HAP-1 (cell line): ENCODE measurements at regions not wholly inside any gene's neighbourhood (a gene's known extent, or its start where the extent isn't known, plus 50 kb on each side); places are given as distances from the start of the nearest gene placed in this dataset.
A peak's percentile ranks its signal among the peaks of the same experiment; 100 is the strongest.

Experiments
- DNase-seq, 2 experiments: peaks; one replicate each; pipeline ENCODE4 v3.0.0-alpha.2; 2016 to 2020; ENCODE audit warnings: low spot score in 2 of 2
- H3K27me3 ChIP-seq: fragments of 250-450 bp; sonication (Bioruptor Pico); 2 replicates; pipeline ENCODE4 v1.5.1; 2020; ENCODE audit warnings: low read depth, mild to moderate bottlenecking, moderate library complexity
- H3K36me3 ChIP-seq: fragments of 250-450 bp; sonication (Bioruptor Pico); replicated peaks from 2 replicates; pipeline ENCODE4 v1.5.1; 2020; ENCODE audit warnings: mild to moderate bottlenecking
- H3K4me1 ChIP-seq: fragments of 250-450 bp; sonication (Bioruptor Pico); 2 replicates; pipeline ENCODE4 v1.5.1; 2020; ENCODE audit warnings: mild to moderate bottlenecking
- H3K4me3 ChIP-seq: fragments of 250-450 bp; sonication (Bioruptor Pico); 2 replicates; pipeline ENCODE4 v1.5.1; 2020; ENCODE audit warnings: mild to moderate bottlenecking, moderate library complexity
- H3K9me3 ChIP-seq: fragments of 250-450 bp; sonication (Bioruptor Pico); 2 replicates; pipeline ENCODE4 v1.5.1; 2020; ENCODE audit warnings: mild to moderate bottlenecking, moderate library complexity
- in situ Hi-C: fragments of 300-500 bp; cut with MboI; formaldehyde crosslinking; loops from 3 replicates; pipeline ENCODE4 v1.14.3; 2020; ENCODE audit warnings: low sequenced_read_pairs, inconsistent platforms, mixed read lengths

DNA sequence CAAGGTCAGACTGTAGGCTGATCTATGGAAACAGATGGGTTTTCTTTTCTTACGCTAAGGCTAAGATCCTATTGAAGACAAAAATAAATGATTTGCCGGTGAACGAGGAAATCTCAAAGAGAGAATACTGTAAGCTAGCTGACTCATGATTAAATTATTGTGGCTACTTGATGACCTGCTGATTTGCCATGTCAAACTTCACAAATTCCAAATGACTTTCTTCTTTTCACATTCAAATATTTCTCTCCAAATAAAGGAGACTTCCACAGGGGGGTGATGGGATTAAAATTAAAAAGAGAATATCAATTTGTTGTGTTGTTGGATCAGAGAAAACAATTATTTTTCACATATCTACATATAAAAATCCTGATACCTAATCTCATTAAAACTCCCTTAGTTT is 860.6 kb upstream of the ZWINT start:
- Histone ChIP-seq H3K9me3 (no peaks in the 10 kb centered on the region), H3K4me3 (peak overlapping the region; percentile 9), H3K36me3 (no peaks in the 10 kb centered on the region), H3K4me1 (peaks cover 30% of the 10 kb centered on the region), H3K27me3 (no peaks in the 10 kb centered on the region)
- in situ Hi-C loops, result no loop called here
- peak in 1 of 2 experiments; percentile 72 for DNase-seq

DNA sequence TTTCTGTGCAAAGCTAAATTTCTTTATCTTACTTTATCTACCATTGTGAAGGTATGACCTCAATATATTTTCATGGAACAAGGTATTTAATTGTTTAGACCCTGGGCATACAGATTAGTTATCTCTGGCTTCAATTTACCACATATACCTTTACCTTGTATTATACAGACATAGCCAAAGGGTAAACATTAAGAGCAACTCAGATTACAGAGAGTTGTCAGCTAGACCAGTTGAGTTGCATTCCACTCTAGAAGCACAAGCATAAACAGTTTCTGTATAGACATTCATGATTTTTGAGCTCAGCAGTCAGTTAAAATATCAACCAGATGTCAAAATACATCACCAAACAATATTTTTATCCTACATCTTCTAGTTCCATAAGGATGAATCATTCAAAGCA is 857.3 kb upstream of the ZWINT start:
- no peaks in the 10 kb centered on the region for H3K36me3 ChIP-seq
- H3K4me1 ChIP-seq, result peaks cover 10% of the 10 kb centered on the region
- in situ Hi-C loops, result no loop called here
- DNase-seq, result no peak
- H3K4me3 ChIP-seq, result no peak overlapping the region
- no peaks in the 10 kb centered on the region for H3K9me3 ChIP-seq
- H3K27me3 ChIP-seq, result no peaks in the 10 kb centered on the region

GRCh38 chr10:57202356-57202755 is 841.3 kb upstream of the ZWINT start:
- no peaks in the 10 kb centered on the region for H3K27me3 ChIP-seq
- H3K9me3 ChIP-seq, result no peaks in the 10 kb centered on the region; the same call in 1 of the 2 replicates
- no peak overlapping the region for H3K4me3 ChIP-seq
- in situ Hi-C loops, result no loop called here
- peaks cover 12% of the 10 kb centered on the region for H3K4me1 ChIP-seq
- H3K36me3 ChIP-seq, result no peaks in the 10 kb centered on the region
- DNase-seq, result no peak

- Histone ChIP-seq H3K4me1 (peaks cover 5% of the 10 kb centered on the region; the same call in 1 of the 2 replicates), H3K9me3 (no peaks in the 10 kb centered on the region), H3K4me3 (no peak overlapping the region), H3K36me3 (no peaks in the 10 kb centered on the region), H3K27me3 (no peaks in the 10 kb centered on the region)
- peak in 1 of 2 experiments; percentile 18 for DNase-seq
- in situ Hi-C loops, result no loop called here
Observed at GRCh38 chr10:57188846-57189245, 827.8 kb upstream of the ZWINT start.

- Histone ChIP-seq H3K27me3 (no peaks in the 10 kb centered on the region), H3K4me1 (peaks cover 5% of the 10 kb centered on the region; the same call in 1 of the 2 replicates), H3K4me3 (no peak overlapping the region), H3K36me3 (no peaks in the 10 kb centered on the region), H3K9me3 (no peaks in the 10 kb centered on the region)
- in situ Hi-C loops, result no loop called here
- no peak for DNase-seq
Observed at GRCh38 chr10:57186201-57186600, 825.1 kb upstream of the ZWINT start.

DNA sequence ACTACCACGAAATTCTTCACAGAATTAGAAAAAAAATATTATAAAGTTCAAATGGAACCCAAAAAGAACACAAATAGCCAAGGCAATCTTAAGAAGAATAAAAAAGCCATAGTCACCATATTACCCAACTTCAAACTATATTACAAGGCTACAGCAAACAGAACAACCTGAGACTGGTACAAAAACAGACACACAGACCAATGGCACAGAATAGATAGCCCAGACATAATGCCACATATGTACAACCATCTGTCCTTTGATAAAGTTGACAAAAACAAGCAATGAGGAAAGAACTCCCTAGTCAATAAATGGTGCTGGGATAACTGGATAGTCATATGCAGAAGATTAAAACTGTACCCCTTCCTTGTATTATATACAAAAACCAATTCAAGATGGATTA is 808.5 kb upstream of the ZWINT start:
- Histone ChIP-seq H3K4me1 (peaks cover 30% of the 10 kb centered on the region), H3K4me3 (no peak overlapping the region), H3K27me3 (no peaks in the 10 kb centered on the region), H3K36me3 (no peaks in the 10 kb centered on the region), H3K9me3 (no peaks in the 10 kb centered on the region; the same call in none of the 2 replicates)
- in situ Hi-C loops, result no loop called here
- DNase-seq, result no peak

GRCh38 chr10:57168611-57169240 is 807.7 kb upstream of the ZWINT start:
- Histone ChIP-seq H3K4me1 (peaks cover 30% of the 10 kb centered on the region), H3K27me3 (no peaks in the 10 kb centered on the region)

DNA sequence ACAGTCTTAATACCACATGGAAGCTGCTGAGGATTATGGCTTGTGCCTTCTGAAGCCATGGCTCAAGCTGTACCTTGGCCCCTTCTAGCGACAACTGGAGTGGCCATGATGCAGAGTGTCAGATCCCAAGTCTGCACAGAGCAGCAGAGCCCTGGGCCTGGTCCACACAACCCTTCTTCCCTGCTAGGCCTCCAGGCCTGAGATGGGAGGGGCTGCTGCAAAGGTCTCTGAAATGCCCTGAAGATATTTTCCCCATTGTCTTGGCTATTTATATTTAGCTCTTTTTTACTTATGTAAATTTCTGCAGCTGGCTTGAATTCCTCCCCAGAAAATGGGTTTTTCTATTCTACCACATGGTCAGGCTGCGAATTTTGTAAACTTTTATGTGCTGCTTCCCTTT is 804.6 kb upstream of the ZWINT start:
- Histone ChIP-seq H3K27me3 (no peaks in the 10 kb centered on the region), H3K36me3 (no peaks in the 10 kb centered on the region), H3K4me3 (no peak overlapping the region), H3K9me3 (no peaks in the 10 kb centered on the region; the same call in none of the 2 replicates), H3K4me1 (peaks cover 30% of the 10 kb centered on the region)
- DNase-seq, result peak; percentile 63 to 72
- in situ Hi-C loops, result no loop called here

More at GRCh38 chr10:57168611-57169240, 807.7 kb upstream of the ZWINT start:
- no peaks in the 10 kb centered on the region for H3K36me3 ChIP-seq
- DNase-seq, result peak; percentile 7 to 88
- in situ Hi-C loops, result no loop called here
- no peak overlapping the region for H3K4me3 ChIP-seq
- H3K9me3 ChIP-seq, result no peaks in the 10 kb centered on the region; the same call in none of the 2 replicates

DNA sequence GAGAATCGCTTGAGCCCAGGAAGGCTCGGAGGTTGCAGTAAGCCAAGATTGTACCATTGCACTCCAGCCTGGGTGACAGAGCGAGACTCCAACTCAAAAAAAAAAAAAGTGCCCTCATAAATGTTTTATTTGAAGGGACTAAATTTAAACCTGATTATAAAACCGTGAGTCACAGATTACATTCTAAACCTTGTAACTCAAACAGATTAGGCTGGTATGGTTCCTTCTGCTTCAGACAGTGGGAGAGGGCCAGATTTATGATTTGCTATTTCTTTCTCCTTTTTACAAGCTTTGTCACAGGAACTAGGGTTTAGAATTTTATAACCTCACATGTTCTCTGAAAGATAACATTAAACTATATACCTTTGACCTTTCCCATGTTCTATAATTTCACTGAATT is 801.2 kb upstream of the ZWINT start:
- no peak for DNase-seq
- H3K36me3 ChIP-seq, result no peaks in the 10 kb centered on the region
- H3K27me3 ChIP-seq, result no peaks in the 10 kb centered on the region
- H3K9me3 ChIP-seq, result no peaks in the 10 kb centered on the region; the same call in 1 of the 2 replicates
- no peak overlapping the region for H3K4me3 ChIP-seq
- in situ Hi-C loops, result no loop called here
- peaks cover 12% of the 10 kb centered on the region for H3K4me1 ChIP-seq

GRCh38 chr10:57161157-57161556 is 800.1 kb upstream of the ZWINT start:
- Histone ChIP-seq H3K4me1 (peaks cover 10% of the 10 kb centered on the region), H3K27me3 (no peaks in the 10 kb centered on the region), H3K4me3 (no peak overlapping the region), H3K9me3 (no peaks in the 10 kb centered on the region; the same call in 1 of the 2 replicates), H3K36me3 (no peaks in the 10 kb centered on the region)
- in situ Hi-C loops, result no loop called here
- no peak for DNase-seq

DNA sequence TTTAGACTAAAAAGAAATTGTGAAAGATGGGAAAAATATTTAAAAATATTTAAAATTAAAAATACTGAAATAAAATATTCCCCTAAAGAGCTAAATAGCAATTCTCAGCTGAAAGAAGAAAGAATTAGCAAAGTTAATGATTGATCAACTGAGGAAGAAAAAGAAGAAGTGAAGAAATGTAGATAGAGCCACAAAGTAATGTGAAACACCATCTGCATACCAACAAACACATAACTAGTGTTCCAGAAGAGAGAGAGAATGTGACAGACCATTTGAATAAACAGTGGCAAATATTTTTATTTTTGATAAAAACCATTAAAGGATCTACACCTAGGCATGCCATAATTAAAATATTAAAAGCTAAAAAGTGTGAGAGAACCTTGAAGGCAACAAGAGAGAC is 784.5 kb upstream of the ZWINT start:
- Histone ChIP-seq H3K4me1 (peaks cover 11% of the 10 kb centered on the region), H3K4me3 (no peak overlapping the region), H3K9me3 (no peaks in the 10 kb centered on the region), H3K36me3 (no peaks in the 10 kb centered on the region), H3K27me3 (no peaks in the 10 kb centered on the region)
- DNase-seq, result no peak
- in situ Hi-C loops, result no loop called here

DNA sequence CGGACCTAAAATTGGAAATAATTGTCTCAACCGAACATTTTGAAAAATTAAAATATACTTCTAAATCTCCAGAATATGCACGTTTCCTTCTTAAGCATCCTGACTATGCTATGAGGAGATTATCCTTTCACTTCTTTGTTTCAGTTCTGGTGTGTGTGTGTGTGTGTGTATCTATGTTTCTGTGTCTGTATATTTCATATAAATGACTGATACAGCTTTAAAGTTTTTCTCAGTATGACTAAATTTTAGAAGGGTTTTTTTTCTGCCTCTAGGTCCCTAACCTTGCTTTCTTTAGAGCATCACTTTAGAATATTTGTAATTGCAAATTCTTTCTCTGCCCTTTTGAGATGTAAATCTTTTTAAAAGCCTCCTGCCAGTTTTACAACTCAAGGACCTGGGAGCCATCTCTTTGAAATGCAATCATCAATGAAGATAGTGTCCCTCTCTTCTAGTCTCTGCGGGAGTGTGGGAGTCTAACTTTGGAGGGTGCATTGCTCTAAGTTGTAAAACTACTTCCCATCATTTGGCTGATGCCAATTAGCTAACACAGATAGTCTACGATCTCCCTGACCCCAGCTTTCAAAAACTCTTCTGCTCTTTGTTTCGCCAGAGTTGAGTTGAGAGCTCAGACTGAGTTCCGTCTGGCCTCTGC is 782.0 kb upstream of the ZWINT start:
- in situ Hi-C loops, result no loop called here
- H3K4me1 ChIP-seq, result peaks cover 11% of the 10 kb centered on the region
- no peaks in the 10 kb centered on the region for H3K36me3 ChIP-seq
- H3K9me3 ChIP-seq, result no peaks in the 10 kb centered on the region
- H3K27me3 ChIP-seq, result no peaks in the 10 kb centered on the region
- no peak overlapping the region for H3K4me3 ChIP-seq
- peak; percentile 40 to 78 for DNase-seq

- no peaks in the 10 kb centered on the region for H3K27me3 ChIP-seq
- H3K36me3 ChIP-seq, result no peaks in the 10 kb centered on the region
- in situ Hi-C loops, result no loop called here
- peaks cover 11% of the 10 kb centered on the region for H3K4me1 ChIP-seq
- no peaks in the 10 kb centered on the region for H3K9me3 ChIP-seq
- no peak for DNase-seq
- no peak overlapping the region for H3K4me3 ChIP-seq
Observed at GRCh38 chr10:57141708-57142107, 780.6 kb upstream of the ZWINT start.

- Histone ChIP-seq H3K36me3 (no peaks in the 10 kb centered on the region), H3K27me3 (no peaks in the 10 kb centered on the region), H3K4me1 (peaks cover 4% of the 10 kb centered on the region; the same call in 1 of the 2 replicates), H3K4me3 (no peak overlapping the region), H3K9me3 (no peaks in the 10 kb centered on the region)
- in situ Hi-C loops, result no loop called here
- no peak for DNase-seq
Observed at GRCh38 chr10:57119684-57120083, 758.6 kb upstream of the ZWINT start.
